Peyer's patch (tissue), 4 donors: ENCODE measurements at regions not wholly inside any gene's neighbourhood (a gene's known extent, or its start where the extent isn't known, plus 50 kb on each side); places are given as distances from the start of the nearest gene placed in this dataset.

ENCODE experiments used
- DNase-seq, 3 donors: peaks; one replicate each; pipeline ENCODE4 v3.0.0-alpha.2; 2017 to 2019
- H3K27ac ChIP-seq, 4 donors: fragments of 200-600 bp; sonication (generic); one replicate each; pipeline ENCODE4 v1.5.1; 2016 to 2019
- H3K27me3 ChIP-seq, 2 donors: fragments of 200-600 bp; sonication (generic); one replicate each; pipeline ENCODE4 v1.5.1; 2019
- H3K36me3 ChIP-seq, 3 donors: fragments of 200-600 bp; sonication (generic); one replicate each; pipeline ENCODE4 v1.5.1; 2016 to 2019
- H3K4me1 ChIP-seq, 4 donors: fragments of 200-600 bp; sonication (generic); one replicate each; pipeline ENCODE4 v1.5.1; 2016 to 2019
- H3K4me3 ChIP-seq, 4 donors: fragments of 200-600 bp; sonication (generic); 1 replicate in 3 of 4; 2 replicates in 1 of 4; pipeline ENCODE4 v1.5.1; 2016 to 2019; ENCODE audit warnings: mild to moderate bottlenecking in 1 of 4
- H3K9me3 ChIP-seq, 4 donors: fragments of 200-600 bp; sonication (generic); one replicate each; pipeline ENCODE4 v1.5.1; 2016 to 2019; ENCODE audit warnings: mild to moderate bottlenecking in 1 of 4
- CTCF ChIP-seq, 6 experiments: fragments of 450-650 bp in 4 of 6; fragments of 200-600 bp in 2 of 6; sonication (generic) in 1 of 6; IDR thresholded peaks; one replicate each; pipeline ENCODE4 v1.5.1; 2017 to 2019; ENCODE audit warnings: antibody characterized with exemption in 6 of 6, mild to moderate bottlenecking in 3 of 6, moderate library complexity in 1 of 6
- POLR2A ChIP-seq, 2 donors: fragments of 450-650 bp; IDR thresholded peaks; one replicate each; pipeline ENCODE4 v1.5.1; 2017; ENCODE audit warnings: antibody characterized with exemption in 2 of 2, mild to moderate bottlenecking in 2 of 2, moderate library complexity in 2 of 2

GRCh38 chr1:98217601-98218000 lies 296.8 kb upstream of the DPYD start:
- Histone ChIP-seq H3K27me3 (no peaks in the 10 kb centered on the region), H3K4me1 (no peaks in the 10 kb centered on the region), H3K9me3 (no peaks in the 10 kb centered on the region), H3K4me3 (no peak overlapping the region), H3K27ac (no peak overlapping the region), H3K36me3 (no peaks in the 10 kb centered on the region)
- no peak for DNase-seq
- TF ChIP-seq CTCF (IDR thresholded peaks at IDR 0.05) (no peak), POLR2A (IDR thresholded peaks at IDR 0.05) (no peak)

- Histone ChIP-seq H3K4me1 (no peaks in the 10 kb centered on the region), H3K36me3 (no peaks in the 10 kb centered on the region), H3K9me3 (no peaks in the 10 kb centered on the region), H3K4me3 (no peak overlapping the region), H3K27ac (no peak overlapping the region), H3K27me3 (no peaks in the 10 kb centered on the region)
- DNase-seq = no peak
- no peak for TF ChIP-seq POLR2A (IDR thresholded peaks at IDR 0.05)
- no peak for TF ChIP-seq CTCF (IDR thresholded peaks at IDR 0.05)
Measured at GRCh38 chr1:98216304-98216703, 295.5 kb upstream of the DPYD start.

- Histone ChIP-seq H3K36me3 (no peaks in the 10 kb centered on the region), H3K27ac (no peak overlapping the region), H3K9me3 (no peaks in the 10 kb centered on the region), H3K27me3 (no peaks in the 10 kb centered on the region), H3K4me3 (no peak overlapping the region), H3K4me1 (no peaks in the 10 kb centered on the region)
- DNase-seq = no peak
- TF ChIP-seq CTCF (IDR thresholded peaks at IDR 0.05) (no peak), POLR2A (IDR thresholded peaks at IDR 0.05) (no peak)
Measured at GRCh38 chr1:98211271-98211845, 290.5 kb upstream of the DPYD start.

GRCh38 chr1:98210563-98210962 lies 289.7 kb upstream of the DPYD start:
- no peaks in the 10 kb centered on the region for H3K36me3 ChIP-seq
- H3K4me3 ChIP-seq = no peak overlapping the region
- no peak for TF ChIP-seq CTCF (IDR thresholded peaks at IDR 0.05)
- TF ChIP-seq POLR2A (IDR thresholded peaks at IDR 0.05) = no peak
- H3K27ac ChIP-seq = no peak overlapping the region
- no peak for DNase-seq
- H3K4me1 ChIP-seq = no peaks in the 10 kb centered on the region
- no peaks in the 10 kb centered on the region for H3K9me3 ChIP-seq
- no peaks in the 10 kb centered on the region for H3K27me3 ChIP-seq

GRCh38 chr1:98210064-98210463 lies 289.2 kb upstream of the DPYD start:
- TF ChIP-seq CTCF (IDR thresholded peaks at IDR 0.05) = no peak
- no peak for TF ChIP-seq POLR2A (IDR thresholded peaks at IDR 0.05)
- Histone ChIP-seq H3K27ac (no peak overlapping the region), H3K9me3 (no peaks in the 10 kb centered on the region), H3K4me1 (no peaks in the 10 kb centered on the region), H3K4me3 (no peak overlapping the region), H3K36me3 (no peaks in the 10 kb centered on the region), H3K27me3 (no peaks in the 10 kb centered on the region)
- DNase-seq = no peak
